Keratinocyte (primary cell): ENCODE measurements at regions not wholly inside any gene's neighbourhood (a gene's known extent, or its start where the extent isn't known, plus 50 kb on each side); places are given as distances from the start of the nearest gene placed in this dataset.

Source experiments
- DNase-seq: peaks from one replicate; pipeline ENCODE4 v3.0.0-alpha.2; 2011; ENCODE audit warnings: low read depth, missing footprints, low spot score
- FAIRE-seq: peaks from 2 replicates; lab custom pipeline; 2011; peaks lifted over from hg19 to GRCh38; lab: Jason Lieb, UNC
- H2AFZ ChIP-seq: 2 replicates; pipeline ENCODE4 v1.6.0; 2012; ENCODE audit warnings: low read length, control low read depth, inconsistent platforms; ENCODE audit not compliant: control insufficient read depth
- H3K27ac ChIP-seq: 2 replicates; pipeline ENCODE4 v1.5.1; 2011; ENCODE audit warnings: low read length; ENCODE audit not compliant: control insufficient read depth, insufficient read depth
- H3K27me3 ChIP-seq: 3 replicates; pipeline ENCODE4 v1.6.0; 2011; ENCODE audit warnings: low read length; ENCODE audit not compliant: control insufficient read depth, insufficient read depth; ENCODE audit errors: extremely low read depth
- H3K36me3 ChIP-seq, 2 experiments: 2 replicates in 1 of 2; 3 replicates in 1 of 2; pipeline ENCODE4 v1.5.1; 2011; ENCODE audit warnings: low read length in 2 of 2, mild to moderate bottlenecking in 1 of 2; ENCODE audit not compliant: control insufficient read depth in 2 of 2, insufficient read depth in 2 of 2; ENCODE audit errors: extremely low read depth in 1 of 2
- H3K4me1 ChIP-seq: 3 replicates; pipeline ENCODE4 v1.5.1; 2011; ENCODE audit warnings: low read length; ENCODE audit not compliant: control insufficient read depth, insufficient read depth; ENCODE audit errors: extremely low read depth
- H3K4me2 ChIP-seq: 3 replicates; pipeline ENCODE4 v1.6.0; 2011; ENCODE audit warnings: low read depth, low read length; ENCODE audit not compliant: control insufficient read depth, insufficient read depth; ENCODE audit errors: extremely low read depth
- H3K4me3 ChIP-seq, 3 experiments: fragments of 200-600 bp in 1 of 3; sonication (generic) in 1 of 3; 2 replicates in 2 of 3; 3 replicates in 1 of 3; pipeline ENCODE4 v1.5.1; 2011 to 2016; ENCODE audit warnings: low read length in 3 of 3, mild to moderate bottlenecking in 3 of 3, control low read depth in 2 of 3, inconsistent platforms in 1 of 3, low read depth in 1 of 3, mixed read lengths in 1 of 3, mixed run types in 1 of 3, moderate library complexity in 1 of 3; ENCODE audit not compliant: control insufficient read depth in 2 of 3, insufficient read depth in 2 of 3; ENCODE audit errors: extremely low read depth in 1 of 3
- H3K79me2 ChIP-seq: 2 replicates; pipeline ENCODE4 v1.6.0; 2012; ENCODE audit warnings: low read length; ENCODE audit not compliant: control insufficient read depth, insufficient read depth
- H3K9ac ChIP-seq: 3 replicates; pipeline ENCODE4 v1.6.0; 2011; ENCODE audit warnings: low read length; ENCODE audit not compliant: control insufficient read depth, insufficient read depth; ENCODE audit errors: extremely low read depth
- H3K9me1 ChIP-seq: 3 replicates; pipeline ENCODE4 v1.6.0; 2011; ENCODE audit warnings: low read length; ENCODE audit not compliant: control insufficient read depth, insufficient read depth; ENCODE audit errors: extremely low read depth
- H3K9me3 ChIP-seq: 2 replicates; pipeline ENCODE4 v1.5.1; 2012; ENCODE audit warnings: low read depth, low read length; ENCODE audit not compliant: control insufficient read depth
- H4K20me1 ChIP-seq: 3 replicates; pipeline ENCODE4 v1.6.0; 2011; ENCODE audit warnings: low read length; ENCODE audit not compliant: control insufficient read depth, insufficient read depth; ENCODE audit errors: extremely low read depth
- EZH2 ChIP-seq: IDR thresholded peaks from one replicate; pipeline ENCODE4 v1.6.1; 2012; ENCODE audit warnings: inconsistent platforms, mild to moderate bottlenecking, low read length, moderate library complexity
- dilution Hi-C: fragments of 300-500 bp; cut with MboI; formaldehyde crosslinking; loops from one replicate; pipeline ENCODE4 v1.7.0; 2020; ENCODE audit warnings: low sequenced_read_pairs; ENCODE audit not compliant: extremely low pct_ligation_motif_present
- TF ChIP-seq, protein P1 (sequence below), 3 experiments: IDR thresholded peaks in 1 of 3; conservative IDR thresholded peaks in 1 of 3; optimal IDR thresholded peaks in 1 of 3; 2 replicates in 2 of 3; 3 replicates in 1 of 3; pipeline versions ENCODE3 to v1.5.1; 2011; ENCODE audit warnings: low read length in 3 of 3, mild to moderate bottlenecking in 3 of 3, moderate library complexity in 2 of 3, control low read depth in 1 of 3, inconsistent platforms in 1 of 3; ENCODE audit not compliant: insufficient read depth in 2 of 3; ENCODE audit errors: extremely low read depth in 1 of 3

DNA sequence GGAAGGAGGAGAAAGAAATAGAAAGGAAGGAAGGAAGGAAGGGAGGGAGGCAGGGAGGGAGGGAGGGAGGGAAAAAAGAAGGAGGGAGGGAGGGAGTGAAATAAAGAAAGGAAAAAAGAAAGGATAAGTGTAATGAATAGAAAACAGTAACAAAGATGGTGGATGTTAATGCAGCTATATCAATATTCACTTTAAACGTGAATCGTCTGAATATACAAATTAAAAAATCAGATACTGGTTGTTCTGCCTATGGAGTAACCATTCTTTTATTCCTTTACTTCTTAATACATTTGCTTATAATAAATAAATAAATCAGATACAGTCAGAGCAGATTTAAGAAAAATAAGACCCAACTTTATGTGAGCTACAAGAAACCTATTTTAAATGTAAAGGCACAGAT, 1520.4 kb downstream of the TBC1D22A start:
- no peak overlapping the region for H3K4me2 ChIP-seq
- TF ChIP-seq EZH2, result no peak
- TF ChIP-seq, protein P1, sequence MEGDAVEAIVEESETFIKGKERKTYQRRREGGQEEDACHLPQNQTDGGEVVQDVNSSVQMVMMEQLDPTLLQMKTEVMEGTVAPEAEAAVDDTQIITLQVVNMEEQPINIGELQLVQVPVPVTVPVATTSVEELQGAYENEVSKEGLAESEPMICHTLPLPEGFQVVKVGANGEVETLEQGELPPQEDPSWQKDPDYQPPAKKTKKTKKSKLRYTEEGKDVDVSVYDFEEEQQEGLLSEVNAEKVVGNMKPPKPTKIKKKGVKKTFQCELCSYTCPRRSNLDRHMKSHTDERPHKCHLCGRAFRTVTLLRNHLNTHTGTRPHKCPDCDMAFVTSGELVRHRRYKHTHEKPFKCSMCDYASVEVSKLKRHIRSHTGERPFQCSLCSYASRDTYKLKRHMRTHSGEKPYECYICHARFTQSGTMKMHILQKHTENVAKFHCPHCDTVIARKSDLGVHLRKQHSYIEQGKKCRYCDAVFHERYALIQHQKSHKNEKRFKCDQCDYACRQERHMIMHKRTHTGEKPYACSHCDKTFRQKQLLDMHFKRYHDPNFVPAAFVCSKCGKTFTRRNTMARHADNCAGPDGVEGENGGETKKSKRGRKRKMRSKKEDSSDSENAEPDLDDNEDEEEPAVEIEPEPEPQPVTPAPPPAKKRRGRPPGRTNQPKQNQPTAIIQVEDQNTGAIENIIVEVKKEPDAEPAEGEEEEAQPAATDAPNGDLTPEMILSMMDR (optimal IDR thresholded peaks at IDR 0.05 in 1 of 3, IDR thresholded peaks at IDR 0.05 in 1 of 3, conservative IDR thresholded peaks at IDR 0.05 in 1 of 3; ENCODE audit: extremely low read depth in 1 of 3, insufficient read depth in 2 of 3, low read length in 3 of 3), result no peak
- dilution Hi-C loops, result no loop called here

GRCh38 chr22:48279461-48279756, 1517.0 kb downstream of the TBC1D22A start:
- Histone ChIP-seq H3K27me3 (no peaks in the 10 kb centered on the region), H3K9me1 (no peaks in the 10 kb centered on the region), H4K20me1 (no peaks in the 10 kb centered on the region), H3K36me3 (no peaks in the 10 kb centered on the region), H3K79me2 (no peaks in the 10 kb centered on the region), H3K4me1 (no peaks in the 10 kb centered on the region), H3K27ac (no peak overlapping the region), H2AFZ (no peak overlapping the region), H3K9me3 (peaks cover 11% of the 10 kb centered on the region), H3K4me3 (no peak overlapping the region), H3K9ac (no peak overlapping the region), H3K4me2 (no peak overlapping the region)
- dilution Hi-C loops, result no loop called here
- TF ChIP-seq, protein P1 (optimal IDR thresholded peaks at IDR 0.05 in 1 of 3, IDR thresholded peaks at IDR 0.05 in 1 of 3, conservative IDR thresholded peaks at IDR 0.05 in 1 of 3; ENCODE audit: extremely low read depth in 1 of 3, insufficient read depth in 2 of 3, low read length in 3 of 3), result no peak
- no peak for TF ChIP-seq EZH2
- DNase-seq, result no peak
- no peak for FAIRE-seq

More for the DNA sequence above, 1520.4 kb downstream of the TBC1D22A start:
- Histone ChIP-seq H3K9me3 (no peaks in the 10 kb centered on the region), H3K27me3 (no peaks in the 10 kb centered on the region), H4K20me1 (no peaks in the 10 kb centered on the region), H3K9ac (no peak overlapping the region), H3K9me1 (no peaks in the 10 kb centered on the region), H2AFZ (no peak overlapping the region), H3K27ac (no peak overlapping the region), H3K4me3 (no peak overlapping the region), H3K79me2 (no peaks in the 10 kb centered on the region), H3K36me3 (no peaks in the 10 kb centered on the region), H3K4me1 (no peaks in the 10 kb centered on the region)
- DNase-seq (no peak), FAIRE-seq (no peak)
